RPMI7951 (cell line): ENCODE measurements at regions not wholly inside any gene's neighbourhood (a gene's known extent, or its start where the extent isn't known, plus 50 kb on each side); places are given as distances from the start of the nearest gene placed in this dataset.
"Not testable (repeated sequence)": the region's sequence is repeated elsewhere in the genome, so short reads cannot be mapped to it uniquely, and the experiment has no call there.

Experiments
- DNase-seq: peaks from one replicate; pipeline ENCODE4 v3.0.0-alpha.2; 2012; ENCODE audit warnings: low read depth

DNA sequence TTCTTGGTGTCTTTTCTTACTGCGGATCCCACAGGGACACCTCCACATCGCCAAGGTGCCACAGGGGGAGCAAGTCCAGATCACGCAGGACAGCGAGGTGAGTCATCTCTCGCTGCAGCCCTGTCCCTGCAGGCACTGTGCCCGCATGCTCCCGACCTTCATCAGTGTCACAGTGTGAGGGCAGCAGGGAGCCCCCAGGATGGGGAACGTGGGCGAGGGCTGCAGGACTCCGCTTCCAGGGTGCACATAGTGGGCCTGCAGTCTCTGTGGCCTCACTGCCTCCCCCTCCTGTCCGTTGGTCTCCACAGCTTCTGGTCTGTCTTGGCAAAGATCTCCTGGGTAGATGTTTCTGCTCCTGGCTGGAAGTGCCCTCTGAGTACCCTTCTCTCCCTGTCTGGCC, 78.0 kb downstream of the NPIPB11 start:
- peak; percentile 57 for DNase-seq

DNA sequence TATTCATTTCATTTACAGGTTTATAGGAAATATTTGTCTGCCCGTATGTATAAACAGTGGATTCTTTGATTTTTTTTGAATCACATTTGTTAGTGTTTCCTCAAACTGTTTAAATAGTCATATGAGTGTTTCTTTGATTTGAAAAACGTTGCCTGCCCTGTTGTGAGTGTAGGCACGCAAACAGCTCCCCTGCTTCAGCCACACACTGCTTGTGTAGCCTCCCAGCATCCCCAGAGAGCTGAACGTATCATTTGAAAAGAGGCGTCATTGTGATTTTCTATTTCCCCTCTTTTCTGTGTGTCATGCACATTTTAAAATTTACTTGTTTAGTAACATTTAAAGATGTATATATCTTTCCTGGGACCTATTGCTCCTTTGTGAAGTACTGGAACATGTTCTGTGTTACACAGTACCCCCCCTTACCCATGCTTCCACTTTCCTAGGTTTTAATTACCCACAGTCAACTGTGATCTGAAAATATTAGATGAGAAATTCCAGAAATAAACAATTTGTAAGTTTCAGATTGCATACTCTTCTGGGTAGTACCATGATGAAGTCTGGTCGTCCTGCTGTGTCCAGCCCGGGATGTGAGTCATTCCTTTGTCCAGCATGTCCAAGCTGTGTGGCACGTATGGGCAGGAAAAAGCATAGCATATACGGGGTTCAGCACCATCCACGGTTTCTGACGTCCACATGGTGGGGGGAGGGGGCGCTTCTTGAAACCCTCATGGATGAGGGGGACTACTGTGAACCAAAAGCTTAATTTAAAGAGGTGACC, 78.7 kb downstream of the NPIPB11 start:
- DNase-seq = peak; percentile 79

- DNase-seq = not testable (repeated sequence)
Observed at GRCh38 chr16:29326164-29327125, 80.1 kb downstream of the NPIPB11 start.

DNA sequence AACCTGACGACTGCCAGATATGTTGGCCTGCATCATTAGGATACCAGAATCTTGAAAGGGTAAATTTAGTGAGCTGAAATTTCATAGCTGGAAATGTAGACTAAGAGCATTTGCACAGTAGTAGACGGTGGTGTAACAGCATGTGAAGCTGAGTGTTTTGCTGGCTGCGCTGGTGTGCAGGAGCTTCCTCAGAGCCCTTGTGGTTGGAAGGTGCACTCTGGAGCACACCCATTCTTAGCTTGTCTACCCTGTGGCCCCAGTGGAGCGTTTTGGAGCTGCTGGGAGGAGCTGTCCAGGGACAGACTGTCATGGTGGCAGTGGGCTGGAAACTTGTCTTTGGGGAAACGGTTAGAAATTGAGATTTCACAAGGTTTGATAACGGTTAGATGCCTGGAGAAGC, 82.8 kb downstream of the NPIPB11 start:
- DNase-seq = not testable (repeated sequence)

DNA sequence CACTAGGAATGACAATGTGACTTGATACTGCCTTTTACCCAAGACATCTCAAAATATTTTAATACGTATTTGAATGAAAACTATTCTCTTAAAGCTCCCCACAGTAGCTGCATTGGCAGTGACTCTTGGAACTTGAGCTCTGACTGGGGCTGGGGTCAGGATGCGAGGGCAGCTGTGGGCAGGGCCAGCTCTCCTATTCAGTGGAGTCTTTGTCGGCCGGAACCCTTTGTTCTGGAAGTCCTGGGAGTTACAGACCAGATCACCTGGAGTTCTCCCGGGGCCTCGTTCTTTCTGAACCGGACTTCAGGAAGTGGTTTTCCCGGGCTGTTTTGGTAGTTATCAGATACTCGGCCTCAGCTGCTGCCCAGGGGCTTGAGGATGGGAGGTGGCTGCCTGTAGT, 84.9 kb downstream of the NPIPB11 start:
- DNase-seq = peak; percentile 12

DNA sequence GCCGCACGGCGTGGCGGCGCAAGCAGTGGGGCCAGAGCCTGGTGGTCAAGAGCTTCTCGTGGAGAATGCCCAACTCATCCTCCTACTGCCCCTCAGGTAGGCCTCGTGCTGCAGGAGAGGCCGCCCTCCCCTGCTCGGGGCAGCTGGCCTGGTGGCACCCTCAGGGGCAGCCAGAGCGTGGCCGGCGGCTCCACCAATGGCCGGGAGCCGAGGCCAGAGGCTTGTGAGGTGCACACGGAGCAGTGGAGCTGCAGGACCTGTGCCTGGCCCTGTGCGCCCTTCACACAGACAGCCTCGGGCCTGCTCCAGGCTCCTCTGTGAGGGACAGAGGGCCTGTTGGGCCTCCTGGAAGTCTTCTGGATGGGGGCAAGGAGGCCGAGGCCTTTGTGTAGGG, 85.5 kb downstream of the NPIPB11 start:
- no peak for DNase-seq

GRCh38 chr16:29320274-29320999, 86.1 kb downstream of the NPIPB11 start:
- no peak for DNase-seq

DNA sequence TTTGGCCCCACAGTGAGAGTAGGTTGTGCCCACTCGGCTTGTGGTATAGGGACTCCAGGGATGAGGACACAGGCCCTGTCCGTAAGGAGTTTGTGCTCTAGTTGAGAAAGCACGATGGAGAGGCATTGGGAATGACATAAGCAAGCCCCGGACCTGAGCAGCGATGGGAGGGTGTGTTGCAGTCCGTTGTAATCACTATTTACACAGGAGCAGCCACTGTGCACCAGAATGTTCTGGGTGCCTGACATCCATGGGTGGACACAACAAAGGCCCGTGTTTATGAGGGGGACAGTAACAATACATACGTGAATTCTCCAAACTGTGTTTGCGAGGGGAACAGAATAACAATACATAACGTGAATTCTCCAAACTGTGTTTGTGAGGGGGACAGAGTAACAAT, 86.8 kb downstream of the NPIPB11 start:
- no peak for DNase-seq

DNA sequence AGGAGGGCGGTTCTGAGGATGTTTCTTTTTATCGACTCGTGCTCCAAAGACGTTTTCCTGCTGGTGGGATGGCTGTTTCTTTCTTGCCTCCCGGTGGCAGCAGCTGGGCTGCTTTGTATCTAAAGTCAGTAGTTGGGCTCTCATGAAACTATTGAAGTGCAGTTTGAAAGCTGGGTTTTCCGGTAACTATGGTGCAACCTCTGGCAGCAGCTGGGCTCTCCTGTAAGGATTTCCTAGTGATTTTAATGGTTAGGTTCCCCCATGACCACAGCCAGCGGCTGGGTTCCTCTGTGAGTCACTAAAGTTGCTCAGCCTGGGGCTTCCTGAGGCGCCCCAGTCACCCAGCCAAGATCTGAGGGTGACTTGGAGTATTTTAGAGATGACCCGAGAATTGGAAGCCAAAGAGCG, 87.9 kb downstream of the NPIPB11 start:
- peak; percentile 89 for DNase-seq

DNA sequence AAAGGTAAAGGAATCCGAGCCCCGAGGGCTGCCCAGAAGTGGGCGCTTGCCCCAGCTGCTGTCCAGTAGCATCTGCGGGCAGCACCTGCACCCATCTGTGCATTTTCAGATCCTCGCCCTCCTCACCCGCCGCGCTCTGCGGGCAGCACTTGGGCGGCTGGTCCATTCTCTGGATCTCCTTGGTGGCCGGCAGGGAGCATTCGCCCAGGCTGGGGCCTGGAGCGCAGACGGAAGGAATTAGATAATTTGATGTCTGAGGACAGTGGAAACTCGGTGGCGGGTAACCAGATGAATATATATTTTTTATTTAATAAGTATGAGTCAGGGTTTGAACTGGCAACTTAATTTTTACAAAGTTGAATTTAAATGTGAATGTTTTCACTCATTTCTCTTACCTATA, 88.5 kb downstream of the NPIPB11 start:
- no peak for DNase-seq

- no peak for DNase-seq
Observed at GRCh38 chr16:29317269-29317668, 89.2 kb downstream of the NPIPB11 start.

DNA sequence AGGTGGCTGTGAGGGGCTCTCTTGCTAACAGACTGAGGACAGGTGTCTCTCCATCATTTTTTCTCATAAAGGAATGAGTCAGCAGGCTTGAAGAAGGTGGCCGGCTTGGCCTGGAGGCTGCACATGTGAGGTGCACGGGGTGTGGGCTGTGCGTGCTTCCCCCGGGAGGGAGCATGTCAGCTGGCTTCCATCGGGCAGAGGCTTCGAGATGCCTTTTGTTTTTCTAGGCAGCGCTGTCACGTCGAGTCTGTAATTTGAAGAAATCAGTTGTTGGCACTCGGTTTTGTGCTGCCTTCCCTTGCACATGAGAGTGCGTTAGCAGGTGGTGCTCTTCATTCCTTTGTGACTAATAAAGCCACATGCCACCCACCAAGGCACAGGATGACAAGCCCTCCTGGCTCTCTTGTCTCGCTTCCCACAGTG, 89.7 kb downstream of the NPIPB11 start:
- peak; percentile 9 for DNase-seq

DNA sequence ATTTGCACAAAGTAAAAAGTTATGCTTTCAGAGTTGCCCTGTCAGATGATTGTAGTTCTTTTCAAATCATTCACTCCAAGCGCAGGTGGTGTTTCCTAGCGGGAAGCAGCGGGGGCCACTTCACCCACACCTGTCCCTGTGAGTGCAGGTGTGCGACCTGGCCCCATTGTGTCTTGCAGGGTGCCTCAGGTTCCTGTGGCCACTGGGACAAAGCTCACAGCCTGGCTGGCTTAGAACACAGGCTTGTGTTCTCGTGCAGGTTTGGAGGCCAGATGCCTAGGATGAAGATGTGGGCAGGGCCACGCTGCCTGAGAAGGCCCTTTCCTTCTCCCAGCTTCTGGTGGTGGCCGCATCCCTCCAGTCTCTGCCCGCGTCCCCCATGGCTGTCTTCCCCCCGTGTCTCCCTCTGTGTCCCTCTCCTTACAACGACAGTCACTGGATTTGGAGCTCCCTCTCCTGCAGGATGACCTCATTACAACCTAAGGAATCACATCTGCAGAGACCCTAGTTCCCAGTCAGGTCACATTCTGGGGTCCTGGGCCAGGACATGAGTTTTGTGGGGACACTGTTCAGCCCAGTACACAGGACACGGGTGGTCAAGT, 90.5 kb downstream of the NPIPB11 start:
- no peak for DNase-seq

DNA sequence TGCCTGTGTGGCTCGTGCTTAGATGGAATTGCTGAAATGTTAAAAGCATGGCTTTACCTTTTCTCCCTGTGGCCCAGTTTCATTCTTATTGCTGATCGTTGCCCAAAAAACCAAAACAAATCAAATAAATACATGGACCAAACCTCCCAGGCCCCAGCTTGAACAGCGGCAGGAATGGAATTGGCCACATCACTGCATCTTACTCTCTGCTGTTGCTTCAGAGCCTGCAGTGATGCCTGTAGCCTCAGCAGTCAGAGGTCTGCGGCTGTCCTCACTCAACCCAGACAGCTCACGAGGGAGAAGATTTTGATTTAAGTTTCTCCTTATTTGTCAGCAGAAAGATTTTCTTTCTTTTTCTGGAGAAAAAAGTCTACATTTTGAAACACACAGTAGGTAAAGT, 91.5 kb downstream of the NPIPB11 start:
- no peak for DNase-seq

DNA sequence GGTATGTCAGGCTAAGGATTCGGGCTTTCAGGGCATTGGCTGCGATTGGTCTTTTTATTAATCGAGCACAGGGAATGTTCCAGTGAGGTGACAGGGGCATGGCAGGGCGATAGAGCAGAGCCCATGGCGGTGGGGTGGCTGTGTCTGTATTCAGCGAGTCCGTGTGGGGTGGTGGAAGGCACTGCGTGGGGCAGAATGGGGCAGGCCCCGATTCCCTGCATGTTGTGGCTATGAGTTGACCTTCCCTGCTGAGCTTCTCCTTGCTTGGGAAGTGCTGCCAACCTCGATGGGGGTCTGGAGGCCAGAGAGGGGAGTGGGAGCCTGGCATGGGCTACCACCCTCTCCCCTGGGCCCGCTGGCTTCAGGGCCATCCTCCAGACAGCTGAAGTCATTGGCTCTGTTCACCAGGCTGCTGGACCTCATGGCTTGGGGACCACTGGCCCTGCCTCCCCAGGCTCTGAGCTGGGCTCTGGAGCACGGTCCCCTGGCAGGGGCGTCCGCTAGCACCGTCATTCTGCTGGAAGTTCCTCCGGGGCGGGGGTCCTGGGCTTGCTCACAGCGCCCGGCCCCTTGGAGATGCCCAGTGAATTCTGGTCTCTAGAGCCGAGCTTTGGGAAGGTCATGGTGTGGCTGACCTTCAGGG, 92.1 kb downstream of the NPIPB11 start:
- DNase-seq = no peak

- no peak for DNase-seq
Observed at GRCh38 chr16:29313559-29314048, 92.9 kb downstream of the NPIPB11 start.

DNA sequence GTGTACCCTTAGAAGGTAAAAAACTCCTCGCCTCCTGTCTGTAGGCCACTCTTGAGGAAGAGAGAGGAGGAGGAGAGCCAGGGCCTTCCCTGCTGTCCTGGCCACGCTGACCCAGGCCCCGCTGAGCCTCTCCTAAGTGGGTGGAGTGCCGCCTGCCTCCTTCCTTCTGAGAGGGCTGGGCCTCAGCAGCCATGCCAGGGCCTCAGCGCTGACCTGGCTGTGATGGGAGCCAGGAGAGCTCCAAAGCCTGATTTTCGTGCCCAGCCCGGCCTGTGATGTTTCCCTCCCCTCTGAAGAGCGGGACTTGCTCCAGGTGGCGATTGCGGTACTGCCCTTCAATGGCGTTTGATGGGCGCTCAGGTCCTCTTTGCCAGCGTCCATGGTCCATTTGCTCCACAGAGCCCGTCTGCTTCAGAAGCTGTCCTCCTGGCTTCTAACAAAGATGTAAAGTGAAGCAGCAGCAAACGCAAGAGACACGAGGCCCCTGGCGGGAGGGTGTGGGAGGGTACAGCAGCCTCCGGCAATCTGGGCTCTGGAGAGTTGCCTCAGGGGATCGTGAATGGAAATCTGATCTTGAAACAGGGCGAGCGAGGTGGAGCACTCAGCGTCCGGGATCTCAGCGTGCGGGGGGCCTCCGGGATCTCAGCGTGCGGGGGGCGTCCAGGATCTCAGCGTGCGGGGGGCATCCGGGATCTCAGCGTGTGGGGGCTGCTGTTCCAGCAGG, 93.5 kb downstream of the NPIPB11 start:
- no peak for DNase-seq

- DNase-seq = not testable (repeated sequence)
Observed at GRCh38 chr16:29312345-29312675, 94.2 kb downstream of the NPIPB11 start.

DNA sequence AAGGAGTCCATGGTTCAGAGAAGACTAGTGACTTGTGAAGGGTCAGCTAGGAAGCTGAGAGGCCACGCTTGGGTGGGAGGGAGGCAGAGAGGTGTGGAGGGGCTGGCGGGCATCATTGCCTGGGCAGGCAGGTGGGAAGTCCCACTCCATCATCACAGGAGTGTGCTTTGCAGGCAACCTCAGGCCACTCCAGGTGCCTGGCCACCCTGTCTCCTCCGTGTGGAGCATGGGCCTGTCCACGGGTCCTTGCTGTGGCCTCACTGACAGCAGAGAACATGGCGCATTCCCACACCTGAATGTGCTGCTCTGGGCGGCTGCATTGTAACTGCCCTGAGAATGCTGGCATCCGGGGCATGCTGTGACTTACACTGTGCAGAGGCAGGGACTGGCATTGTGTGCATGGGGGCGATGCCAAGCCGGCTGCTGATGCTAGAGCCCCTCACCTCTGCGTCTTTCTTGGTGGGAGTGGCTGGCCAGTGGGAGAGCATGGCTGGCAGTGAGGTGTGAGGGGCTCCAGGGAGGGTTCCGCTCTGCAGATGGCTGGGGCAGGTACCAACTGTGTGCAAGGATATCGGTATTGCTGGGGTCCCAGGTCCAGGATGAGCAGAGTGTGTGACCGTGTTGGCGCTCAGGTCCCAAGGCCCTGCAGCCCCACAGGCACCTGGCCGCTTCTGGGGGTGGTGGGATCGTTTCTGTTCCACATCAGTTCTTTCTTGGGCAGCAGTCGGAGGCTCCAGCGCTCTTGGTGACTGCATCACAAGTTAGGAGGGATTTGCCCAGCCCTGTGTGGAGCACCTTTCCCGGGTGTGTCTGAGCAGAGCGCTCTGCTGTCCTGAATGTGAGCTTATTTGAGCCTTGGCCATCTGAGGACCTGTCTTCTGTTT, 94.8 kb downstream of the NPIPB11 start:
- no peak for DNase-seq
